Body of pancreas (tissue), 4 donors: ENCODE measurements at regions not wholly inside any gene's neighbourhood (a gene's known extent, or its start where the extent isn't known, plus 50 kb on each side); places are given as distances from the start of the nearest gene placed in this dataset.

Experiments
- ATAC-seq: fragments of 150-250 bp; one replicate; pipeline ENCODE4 v1.9.1; 2016
- DNase-seq, 4 donors: peaks; one replicate each; pipeline ENCODE4 v3.0.0-alpha.2; 2019
- H3K27ac ChIP-seq, 4 donors: fragments of 200-600 bp; sonication (generic); 1 replicate in 3 of 4; 2 replicates in 1 of 4; pipeline versions ENCODE4 v1.5.1 to v1.6.1; 2016 to 2019; ENCODE audit warnings: mild to moderate bottlenecking in 1 of 4, mixed read lengths in 1 of 4, moderate library complexity in 1 of 4
- H3K27me3 ChIP-seq, 2 donors: fragments of 200-600 bp; sonication (generic); one replicate each; pipeline ENCODE4 v1.6.0; 2016; ENCODE audit warnings: mild to moderate bottlenecking in 1 of 2
- H3K36me3 ChIP-seq, 2 donors: fragments of 200-600 bp; sonication (generic); replicated peaks in 1 of 2; 2 replicates each; pipeline ENCODE4 v1.5.1; 2016; ENCODE audit warnings: low read depth in 2 of 2; ENCODE audit not compliant: insufficient read depth in 1 of 2
- H3K4me1 ChIP-seq: fragments of 200-600 bp; sonication (generic); one replicate; pipeline ENCODE4 v1.6.0; 2016
- H3K4me3 ChIP-seq, 2 donors: fragments of 200-600 bp; sonication (generic); 1 replicate in 1 of 2; 2 replicates in 1 of 2; pipeline ENCODE4 v1.5.1; 2016 to 2019
- H3K9me3 ChIP-seq, 3 donors: fragments of 200-600 bp; sonication (generic); 1 replicate in 2 of 3; 2 replicates in 1 of 3; pipeline ENCODE4 v1.5.1; 2016
- CTCF ChIP-seq, 7 experiments: fragments of 450-650 bp in 4 of 7; fragments of 200-600 bp in 3 of 7; sonication (generic) in 3 of 7; IDR thresholded peaks; one replicate each; pipeline ENCODE4 v1.5.1; 2016 to 2019; ENCODE audit warnings: antibody characterized with exemption in 7 of 7
- POLR2A ChIP-seq, 3 donors: fragments of 450-650 bp; IDR thresholded peaks; one replicate each; pipeline ENCODE4 v1.6.1; 2016; ENCODE audit warnings: antibody characterized with exemption in 3 of 3, mild to moderate bottlenecking in 2 of 3
- WGBS, 2 donors: methylation state at CpG; one replicate each; pipeline ENCODE4 v1.1.5; 2017; 5-methylcytosine and 5-hydroxymethylcytosine counted together
- intact Hi-C: fragments of 100-400 bp; cut with DNase I; formaldehyde crosslinking; loops from one replicate; pipeline ENCODE4 v1.15.1; 2023

DNA sequence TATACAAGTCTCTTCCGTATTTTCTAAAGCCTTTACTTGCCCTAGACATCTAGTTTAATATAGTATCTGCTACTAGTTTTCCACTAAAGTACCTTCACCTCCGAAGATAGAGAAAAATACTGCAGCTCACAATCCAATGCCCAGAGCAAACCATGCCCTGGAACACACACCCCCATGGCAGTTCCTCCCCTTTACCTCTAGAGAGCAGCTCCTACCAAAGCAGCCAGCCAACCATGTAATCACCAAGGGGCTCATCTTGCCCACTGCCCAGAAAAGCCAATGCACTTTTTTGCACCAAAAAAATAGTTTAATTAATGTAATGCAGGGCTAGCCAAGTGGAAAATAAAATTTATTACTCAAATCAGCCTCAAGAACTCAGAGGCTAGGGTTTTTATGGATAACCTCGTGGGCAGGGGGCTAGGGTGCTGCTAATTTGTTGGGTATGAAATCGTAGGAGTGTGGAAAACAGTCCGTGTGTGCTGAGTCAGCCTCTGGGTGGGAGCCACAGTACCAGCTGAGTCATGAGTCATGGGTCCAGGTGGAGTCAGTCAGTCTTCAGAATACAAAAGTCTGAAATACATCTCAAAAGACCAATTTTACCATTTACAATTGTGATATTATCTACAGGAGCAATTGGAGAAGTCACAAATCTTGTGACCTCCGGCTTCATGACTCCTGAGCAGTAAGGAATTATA lies 120.1 kb upstream of the ACO1 start:
- TF ChIP-seq POLR2A (IDR thresholded peaks at IDR 0.05): no peak
- no peak for TF ChIP-seq CTCF (IDR thresholded peaks at IDR 0.05)
- Histone ChIP-seq H3K4me3 (no peak overlapping the region), H3K4me1 (no peaks in the 10 kb centered on the region), H3K27me3 (no peaks in the 10 kb centered on the region), H3K36me3 (no peaks in the 10 kb centered on the region), H3K9me3 (no peaks in the 10 kb centered on the region), H3K27ac (no peak overlapping the region)
- no peak for ATAC-seq
- 39 to 41% methylated on average over 6 of the region's 6 CpGs for WGBS, 2 donors
- intact Hi-C loops: no loop called here
- DNase-seq: no peak

- Histone ChIP-seq H3K4me1 (no peaks in the 10 kb centered on the region), H3K27ac (no peak overlapping the region), H3K36me3 (no peaks in the 10 kb centered on the region), H3K27me3 (no peaks in the 10 kb centered on the region), H3K4me3 (no peak overlapping the region), H3K9me3 (no peaks in the 10 kb centered on the region)
- 41 to 58% methylated on average over 3 of the region's 3 CpGs for WGBS, 2 donors
- DNase-seq (no peak), ATAC-seq (no peak)
- no peak for TF ChIP-seq POLR2A (IDR thresholded peaks at IDR 0.05)
- TF ChIP-seq CTCF (IDR thresholded peaks at IDR 0.05): no peak
- intact Hi-C loops: no loop called here
Observed at GRCh38 chr9:32265037-32265436, 119.4 kb upstream of the ACO1 start.

GRCh38 chr9:32278991-32279390 lies 105.5 kb upstream of the ACO1 start:
- no peak for DNase-seq

DNA sequence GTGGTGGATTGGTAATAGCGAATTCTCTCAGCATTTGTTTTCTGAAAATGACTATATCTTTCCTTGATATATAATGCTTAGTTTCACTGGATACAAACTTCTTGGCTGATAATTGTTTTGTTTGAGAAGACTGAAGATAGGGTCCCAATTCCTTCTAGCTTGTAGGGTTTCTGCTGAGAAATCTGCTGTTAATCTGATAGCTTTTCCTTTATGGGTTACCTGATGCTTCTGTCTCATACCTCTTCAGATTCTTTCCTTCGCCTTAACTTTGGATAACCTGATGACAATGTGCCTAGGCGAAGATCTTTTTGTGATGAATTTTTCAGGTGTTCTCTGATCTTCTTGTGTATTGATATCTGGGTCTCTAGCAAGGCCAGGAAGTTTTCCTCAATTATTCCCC lies 94.7 kb upstream of the ACO1 start:
- no peak for ATAC-seq
- no peak overlapping the region for H3K4me3 ChIP-seq
- intact Hi-C loops: no loop called here
- TF ChIP-seq CTCF (IDR thresholded peaks at IDR 0.05) (no peak), POLR2A (IDR thresholded peaks at IDR 0.05) (no peak)
- no peak overlapping the region for H3K27ac ChIP-seq
- DNase-seq: no peak
- no peaks in the 10 kb centered on the region for H3K36me3 ChIP-seq
- H3K4me1 ChIP-seq: no peaks in the 10 kb centered on the region
- H3K9me3 ChIP-seq: no peaks in the 10 kb centered on the region
- 65 to 66% methylated on average over 3 of the region's 3 CpGs for WGBS, 2 donors
- H3K27me3 ChIP-seq: no peaks in the 10 kb centered on the region

More at GRCh38 chr9:32278991-32279390, 105.5 kb upstream of the ACO1 start:
- TF ChIP-seq POLR2A (IDR thresholded peaks at IDR 0.05): no peak
- TF ChIP-seq CTCF (IDR thresholded peaks at IDR 0.05): no peak
- ATAC-seq: no peak
- Histone ChIP-seq H3K9me3 (no peaks in the 10 kb centered on the region), H3K4me1 (no peaks in the 10 kb centered on the region), H3K4me3 (no peak overlapping the region), H3K27me3 (no peaks in the 10 kb centered on the region), H3K36me3 (no peaks in the 10 kb centered on the region), H3K27ac (no peak overlapping the region)
- intact Hi-C loops: no loop called here

DNA sequence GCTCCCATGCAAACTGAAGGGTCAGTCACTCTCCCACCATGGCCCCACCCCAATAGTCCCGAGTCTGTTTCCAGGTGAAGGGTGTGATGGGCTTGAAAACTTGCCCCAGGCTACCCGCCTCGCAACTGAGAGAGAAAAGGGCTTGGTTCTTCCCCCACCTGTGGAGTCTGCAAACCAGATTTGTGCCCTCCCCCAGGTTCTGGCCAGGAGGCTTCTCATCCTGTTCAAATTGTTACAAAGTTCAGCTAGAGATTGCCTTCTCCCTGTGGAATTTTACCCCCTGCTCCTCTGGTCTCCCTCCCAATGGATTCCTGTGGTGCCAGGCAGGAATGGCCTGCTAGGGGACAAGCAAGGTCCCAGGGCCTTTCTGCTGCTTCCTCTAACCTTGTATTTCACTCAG lies 93.1 kb upstream of the ACO1 start:
- TF ChIP-seq POLR2A (IDR thresholded peaks at IDR 0.05): no peak
- no peak for TF ChIP-seq CTCF (IDR thresholded peaks at IDR 0.05)
- WGBS, 2 donors: 65 to 68% methylated on average over 3 of the region's 3 CpGs
- H3K9me3 ChIP-seq: no peaks in the 10 kb centered on the region
- no peaks in the 10 kb centered on the region for H3K27me3 ChIP-seq
- H3K36me3 ChIP-seq: no peaks in the 10 kb centered on the region
- DNase-seq: no peak
- H3K4me1 ChIP-seq: no peaks in the 10 kb centered on the region
- intact Hi-C loops: no loop called here
- no peak overlapping the region for H3K4me3 ChIP-seq
- no peak overlapping the region for H3K27ac ChIP-seq
- ATAC-seq: no peak
